EL (cell line): ENCODE measurements at regions not wholly inside any gene's neighbourhood (a gene's known extent, or its start where the extent isn't known, plus 50 kb on each side); places are given as distances from the start of the nearest gene placed in this dataset.
"Not testable (repeated sequence)": the region's sequence is repeated elsewhere in the genome, so short reads cannot be mapped to it uniquely, and the experiment has no call there.

Experiments used
- DNase-seq: peaks from one replicate; pipeline ENCODE4 v3.0.0-alpha.2; 2016

GRCh38 chr5:162638849-162639248, 571.3 kb downstream of the GABRG2 start:
- DNase-seq = no peak

GRCh38 chr5:162641142-162641813, 573.7 kb downstream of the GABRG2 start:
- no peak for DNase-seq

- no peak for DNase-seq
These were observed 587.3 kb downstream of the GABRG2 start for GRCh38 chr5:162654661-162655405.

GRCh38 chr5:162657076-162657475, 589.5 kb downstream of the GABRG2 start:
- no peak for DNase-seq

GRCh38 chr5:162664846-162665245, 597.3 kb downstream of the GABRG2 start:
- DNase-seq = no peak

GRCh38 chr5:162668926-162669325, 601.4 kb downstream of the GABRG2 start:
- no peak for DNase-seq

GRCh38 chr5:162672061-162672460, 604.5 kb downstream of the GABRG2 start:
- DNase-seq = no peak

GRCh38 chr5:162683284-162683683, 615.7 kb downstream of the GABRG2 start:
- no peak for DNase-seq

- DNase-seq = no peak
These were observed 616.6 kb downstream of the GABRG2 start for GRCh38 chr5:162684145-162684544.

GRCh38 chr5:162685302-162685701, 617.7 kb downstream of the GABRG2 start:
- DNase-seq = no peak

- not testable (repeated sequence) for DNase-seq
These were observed 628.7 kb downstream of the GABRG2 start for GRCh38 chr5:162696272-162696671.

- DNase-seq = no peak
These were observed 631.8 kb downstream of the GABRG2 start for GRCh38 chr5:162699361-162699760.

GRCh38 chr5:162703914-162704313, 636.3 kb downstream of the GABRG2 start:
- no peak for DNase-seq

GRCh38 chr5:162711244-162711643, 643.7 kb downstream of the GABRG2 start:
- DNase-seq = no peak

- DNase-seq = no peak
These were observed 652.1 kb downstream of the GABRG2 start for GRCh38 chr5:162719720-162720119.

GRCh38 chr5:162721125-162721524, 653.6 kb downstream of the GABRG2 start:
- no peak for DNase-seq

- DNase-seq = no peak
These were observed 684.8 kb upstream of the CCNG1 start for GRCh38 chr5:162752612-162753011.

- no peak for DNase-seq
These were observed 675.3 kb upstream of the CCNG1 start for GRCh38 chr5:162762119-162762518.

- DNase-seq = no peak
These were observed 668.4 kb upstream of the CCNG1 start for GRCh38 chr5:162769019-162769418.

- no peak for DNase-seq
These were observed 651.7 kb upstream of the CCNG1 start for GRCh38 chr5:162785673-162786072.

- DNase-seq = no peak
These were observed 651.2 kb upstream of the CCNG1 start for GRCh38 chr5:162786234-162786633.

- DNase-seq = no peak
These were observed 640.9 kb upstream of the CCNG1 start for GRCh38 chr5:162796507-162796906.

- no peak for DNase-seq
These were observed 637.1 kb upstream of the CCNG1 start for GRCh38 chr5:162800301-162800700.

- no peak for DNase-seq
These were observed 636.2 kb upstream of the CCNG1 start for GRCh38 chr5:162801235-162801634.

GRCh38 chr5:162806195-162806594, 631.2 kb upstream of the CCNG1 start:
- DNase-seq = no peak
